Adipocyte (in vitro differentiated cells): ENCODE measurements at regions not wholly inside any gene's neighbourhood (a gene's known extent, or its start where the extent isn't known, plus 50 kb on each side); places are given as distances from the start of the nearest gene placed in this dataset.

ENCODE experiments used
- DNase-seq: peaks from one replicate; pipeline ENCODE4 v3.0.0-alpha.2; 2015; ENCODE audit warnings: low read depth
- H3K27me3 ChIP-seq: replicated peaks from 2 replicates; pipeline ENCODE4 v1.7.0; 2013; ENCODE audit warnings: mild to moderate bottlenecking, low read length, moderate library complexity; ENCODE audit not compliant: control insufficient read depth, insufficient read depth
- H3K36me3 ChIP-seq: 2 replicates; pipeline ENCODE4 v1.7.0; 2013; ENCODE audit warnings: low read length, mild to moderate bottlenecking, moderate library complexity; ENCODE audit not compliant: control insufficient read depth, insufficient read depth, severe bottlenecking
- H3K4me1 ChIP-seq: 2 replicates; pipeline ENCODE4 v1.7.0; 2013; ENCODE audit warnings: mild to moderate bottlenecking, low read length, moderate library complexity; ENCODE audit not compliant: control insufficient read depth, insufficient read depth
- H3K4me3 ChIP-seq: 2 replicates; pipeline ENCODE4 v1.7.0; 2013; ENCODE audit warnings: mild to moderate bottlenecking, low read length, moderate library complexity
- H3K9ac ChIP-seq: 2 replicates; pipeline ENCODE4 v1.7.0; 2013; ENCODE audit warnings: mild to moderate bottlenecking, low read length, moderate library complexity
- H3K9me3 ChIP-seq: 2 replicates; pipeline ENCODE4 v1.7.0; 2013; ENCODE audit warnings: mild to moderate bottlenecking, low read length, moderate library complexity; ENCODE audit not compliant: control insufficient read depth

- Histone ChIP-seq H3K36me3 (no peaks in the 10 kb centered on the region), H3K9me3 (no peaks in the 10 kb centered on the region), H3K4me1 (no peaks in the 10 kb centered on the region), H3K4me3 (no peak overlapping the region), H3K27me3 (no peaks in the 10 kb centered on the region), H3K9ac (no peak overlapping the region)
- DNase-seq = no peak
Observed at GRCh38 chr16:6852643-6853225, 479.9 kb upstream of the RBFOX1 start.

- Histone ChIP-seq H3K36me3 (no peaks in the 10 kb centered on the region), H3K4me1 (no peaks in the 10 kb centered on the region), H3K9me3 (no peaks in the 10 kb centered on the region), H3K4me3 (no peak overlapping the region), H3K9ac (no peak overlapping the region), H3K27me3 (no peaks in the 10 kb centered on the region)
- DNase-seq = no peak
Observed at GRCh38 chr16:6846452-6846851, 486.2 kb upstream of the RBFOX1 start.

GRCh38 chr16:6841392-6841791 lies 491.3 kb upstream of the RBFOX1 start:
- H3K9me3 ChIP-seq = no peaks in the 10 kb centered on the region
- H3K4me1 ChIP-seq = no peaks in the 10 kb centered on the region
- no peak overlapping the region for H3K4me3 ChIP-seq
- H3K27me3 ChIP-seq = no peaks in the 10 kb centered on the region
- H3K9ac ChIP-seq = no peak overlapping the region
- no peak for DNase-seq
- no peaks in the 10 kb centered on the region for H3K36me3 ChIP-seq

GRCh38 chr16:6837722-6838121 lies 494.9 kb upstream of the RBFOX1 start:
- no peak overlapping the region for H3K4me3 ChIP-seq

GRCh38 chr16:6836766-6837165 lies 495.9 kb upstream of the RBFOX1 start:
- H3K4me1 ChIP-seq = no peaks in the 10 kb centered on the region
- no peaks in the 10 kb centered on the region for H3K27me3 ChIP-seq
- no peak overlapping the region for H3K9ac ChIP-seq
- peaks cover 3% of the 10 kb centered on the region for H3K9me3 ChIP-seq
- H3K36me3 ChIP-seq = no peaks in the 10 kb centered on the region
- DNase-seq = no peak
- H3K4me3 ChIP-seq = no peak overlapping the region

More at GRCh38 chr16:6837722-6838121, 494.9 kb upstream of the RBFOX1 start:
- Histone ChIP-seq H3K9ac (no peak overlapping the region), H3K9me3 (peaks cover 3% of the 10 kb centered on the region), H3K27me3 (no peaks in the 10 kb centered on the region), H3K36me3 (no peaks in the 10 kb centered on the region), H3K4me1 (no peaks in the 10 kb centered on the region)
- DNase-seq = no peak

- Histone ChIP-seq H3K9ac (no peak overlapping the region), H3K36me3 (no peaks in the 10 kb centered on the region), H3K4me3 (no peak overlapping the region), H3K9me3 (peaks cover 3% of the 10 kb centered on the region), H3K4me1 (no peaks in the 10 kb centered on the region), H3K27me3 (no peaks in the 10 kb centered on the region)
- DNase-seq = no peak
Observed at GRCh38 chr16:6835941-6836340, 496.7 kb upstream of the RBFOX1 start.

- no peaks in the 10 kb centered on the region for H3K27me3 ChIP-seq
- no peaks in the 10 kb centered on the region for H3K4me1 ChIP-seq
- peaks cover 3% of the 10 kb centered on the region for H3K9me3 ChIP-seq
- H3K36me3 ChIP-seq = no peaks in the 10 kb centered on the region
- H3K4me3 ChIP-seq = no peak overlapping the region
- no peak overlapping the region for H3K9ac ChIP-seq
- DNase-seq = no peak
Observed at GRCh38 chr16:6835516-6835915, 497.1 kb upstream of the RBFOX1 start.

GRCh38 chr16:6828690-6829089 lies 504.0 kb upstream of the RBFOX1 start:
- H3K9me3 ChIP-seq = no peaks in the 10 kb centered on the region
- H3K4me3 ChIP-seq = no peak overlapping the region
- no peak for DNase-seq
- H3K27me3 ChIP-seq = no peaks in the 10 kb centered on the region
- H3K9ac ChIP-seq = no peak overlapping the region
- H3K36me3 ChIP-seq = no peaks in the 10 kb centered on the region
- no peaks in the 10 kb centered on the region for H3K4me1 ChIP-seq

GRCh38 chr16:6827931-6828330 lies 504.7 kb upstream of the RBFOX1 start:
- no peak for DNase-seq
- H3K9me3 ChIP-seq = no peaks in the 10 kb centered on the region
- no peaks in the 10 kb centered on the region for H3K36me3 ChIP-seq
- no peak overlapping the region for H3K9ac ChIP-seq
- H3K4me3 ChIP-seq = no peak overlapping the region
- H3K4me1 ChIP-seq = no peaks in the 10 kb centered on the region
- H3K27me3 ChIP-seq = no peaks in the 10 kb centered on the region

- Histone ChIP-seq H3K9me3 (no peaks in the 10 kb centered on the region), H3K36me3 (no peaks in the 10 kb centered on the region), H3K4me3 (no peak overlapping the region), H3K27me3 (no peaks in the 10 kb centered on the region), H3K9ac (no peak overlapping the region), H3K4me1 (no peaks in the 10 kb centered on the region)
- DNase-seq = no peak
Observed at GRCh38 chr16:6827267-6827666, 505.4 kb upstream of the RBFOX1 start.

GRCh38 chr16:6822041-6822440 lies 510.6 kb upstream of the RBFOX1 start:
- Histone ChIP-seq H3K36me3 (no peaks in the 10 kb centered on the region), H3K27me3 (no peaks in the 10 kb centered on the region)
- no peak for DNase-seq

GRCh38 chr16:6804461-6804860 lies 528.2 kb upstream of the RBFOX1 start:
- H3K4me1 ChIP-seq = no peaks in the 10 kb centered on the region
- no peaks in the 10 kb centered on the region for H3K36me3 ChIP-seq
- peaks cover 5% of the 10 kb centered on the region for H3K9me3 ChIP-seq
- H3K4me3 ChIP-seq = no peak overlapping the region
- no peaks in the 10 kb centered on the region for H3K27me3 ChIP-seq
- no peak overlapping the region for H3K9ac ChIP-seq
- DNase-seq = no peak

More at GRCh38 chr16:6822041-6822440, 510.6 kb upstream of the RBFOX1 start:
- H3K4me3 ChIP-seq = no peak overlapping the region
- no peaks in the 10 kb centered on the region for H3K9me3 ChIP-seq
- H3K9ac ChIP-seq = no peak overlapping the region
- no peaks in the 10 kb centered on the region for H3K4me1 ChIP-seq
